GM19023 (cell line): ENCODE measurements at regions not wholly inside any gene's neighbourhood (a gene's known extent, or its start where the extent isn't known, plus 50 kb on each side); places are given as distances from the start of the nearest gene placed in this dataset.

Source experiments
- ATAC-seq: cut with Tn5 transposase; IDR thresholded peaks from one replicate; pipeline ENCODE4 v1.9.1; 2021; ENCODE audit warnings: mild to moderate bottlenecking, moderate library complexity; ENCODE audit not compliant: unreplicated experiment

DNA sequence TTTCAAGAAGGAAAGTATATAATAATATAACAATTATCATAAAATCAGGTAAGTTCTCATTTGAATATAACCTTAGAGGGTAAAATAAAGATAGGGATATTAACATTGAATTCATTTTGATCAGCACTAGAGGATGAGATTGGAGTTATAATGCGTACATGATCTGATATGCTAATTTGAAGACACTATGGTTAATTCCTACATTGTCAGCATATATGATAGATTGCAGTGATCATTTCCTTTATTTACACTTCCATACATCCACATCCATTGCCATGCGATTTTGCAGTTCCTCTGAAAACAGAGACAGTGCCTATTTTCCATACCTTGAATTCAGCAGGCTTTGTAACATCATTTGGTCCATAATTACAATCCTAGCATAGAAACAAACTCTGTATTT is 519.2 kb downstream of the CCDC85A start:
- ATAC-seq: no peak

DNA sequence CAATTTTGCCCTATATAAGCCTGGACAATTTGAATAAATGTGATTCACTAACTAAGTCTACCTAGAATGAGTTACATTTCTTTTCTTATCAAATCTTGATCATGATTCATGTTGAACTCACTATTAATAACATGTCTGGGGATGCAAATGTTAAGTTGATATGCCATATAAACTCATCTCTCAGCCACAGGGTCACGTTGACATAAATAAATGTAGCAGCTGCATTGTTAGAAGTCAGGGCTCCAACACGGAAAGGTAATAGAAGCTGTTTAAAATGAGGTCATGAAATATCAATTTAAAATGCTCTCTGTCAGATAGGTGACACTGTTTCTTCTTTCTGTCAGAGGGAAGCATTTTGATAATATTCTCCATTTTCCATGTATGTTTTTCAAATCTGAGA is 521.9 kb downstream of the CCDC85A start:
- ATAC-seq: no peak

DNA sequence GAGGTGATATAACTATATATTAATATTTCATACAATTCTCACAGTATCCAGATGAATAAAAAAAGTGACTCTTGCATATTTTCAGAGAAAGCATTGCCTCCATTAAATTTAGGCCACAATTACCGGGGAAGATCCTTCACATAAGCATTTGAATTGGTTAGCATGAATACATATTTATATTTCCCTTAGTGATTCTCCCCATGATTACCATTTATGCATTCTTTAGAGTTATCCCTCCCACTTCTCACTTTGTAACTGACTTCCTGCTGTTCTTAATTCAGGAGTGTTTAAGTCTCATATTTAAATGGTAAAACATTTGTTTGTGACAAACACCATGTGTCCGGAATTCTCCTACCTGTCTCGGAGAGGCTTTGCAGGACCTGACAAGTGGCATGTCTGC is 523.4 kb downstream of the CCDC85A start:
- no peak for ATAC-seq

DNA sequence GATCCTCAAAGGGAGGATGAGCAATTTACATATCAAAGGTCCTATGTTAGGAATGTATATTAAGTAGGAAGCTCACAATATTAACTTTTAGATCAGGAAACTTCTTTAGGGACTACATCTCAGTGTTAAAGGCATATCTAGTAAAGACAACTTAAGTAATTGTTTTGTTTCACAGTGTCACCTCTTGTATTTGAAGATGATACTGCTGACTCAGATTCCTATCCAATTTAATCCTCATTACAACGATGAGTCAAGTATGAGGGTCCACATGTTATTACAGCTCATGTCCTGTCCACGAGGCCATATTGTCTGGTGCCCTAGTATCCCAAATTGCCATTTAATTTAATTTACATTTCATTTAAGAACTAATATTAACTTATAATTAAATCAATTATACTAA is 523.9 kb downstream of the CCDC85A start:
- ATAC-seq: no peak

DNA sequence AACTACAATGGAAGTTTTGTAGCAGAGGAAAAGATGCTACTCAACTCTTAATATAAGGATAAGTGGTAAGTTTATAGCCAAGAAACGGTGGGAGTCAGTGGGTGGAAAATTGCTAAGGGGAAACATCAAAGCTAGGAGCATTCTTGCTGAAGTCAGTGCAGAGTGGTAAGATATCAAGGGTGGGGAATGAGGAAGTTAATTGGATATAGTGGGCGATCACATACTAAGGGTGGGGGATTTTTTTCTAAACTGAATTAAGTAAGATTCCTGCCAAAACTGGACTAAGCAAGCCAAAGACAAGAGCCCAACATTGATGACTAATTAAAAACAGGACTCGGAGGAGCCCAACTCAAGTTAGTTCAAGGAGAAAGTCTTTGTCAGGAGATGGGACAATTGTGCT is 525.4 kb downstream of the CCDC85A start:
- no peak for ATAC-seq

DNA sequence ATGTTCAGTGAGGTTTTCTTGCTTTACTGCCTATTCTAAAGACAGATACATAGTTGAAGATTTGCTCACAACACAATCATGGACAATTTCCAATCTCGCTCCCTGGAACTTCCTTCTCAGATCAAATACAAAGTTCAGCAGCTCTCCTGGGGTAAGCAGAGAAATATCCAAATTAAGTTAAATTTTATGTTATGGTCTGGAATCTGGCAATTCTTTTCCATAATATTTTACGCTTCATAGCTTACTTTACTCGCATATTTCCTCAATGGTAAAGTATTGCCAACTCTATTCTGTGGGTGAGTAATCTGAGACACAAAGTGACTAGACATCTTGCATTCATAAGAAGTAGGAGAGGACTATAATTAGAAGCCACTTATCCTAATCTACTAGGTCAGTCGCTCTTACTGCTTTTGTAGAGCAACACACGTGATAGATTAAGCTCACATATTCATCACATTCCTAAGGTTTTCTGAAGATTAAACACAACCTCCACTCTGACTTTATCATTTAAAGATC is 529.4 kb downstream of the CCDC85A start:
- ATAC-seq: no peak

DNA sequence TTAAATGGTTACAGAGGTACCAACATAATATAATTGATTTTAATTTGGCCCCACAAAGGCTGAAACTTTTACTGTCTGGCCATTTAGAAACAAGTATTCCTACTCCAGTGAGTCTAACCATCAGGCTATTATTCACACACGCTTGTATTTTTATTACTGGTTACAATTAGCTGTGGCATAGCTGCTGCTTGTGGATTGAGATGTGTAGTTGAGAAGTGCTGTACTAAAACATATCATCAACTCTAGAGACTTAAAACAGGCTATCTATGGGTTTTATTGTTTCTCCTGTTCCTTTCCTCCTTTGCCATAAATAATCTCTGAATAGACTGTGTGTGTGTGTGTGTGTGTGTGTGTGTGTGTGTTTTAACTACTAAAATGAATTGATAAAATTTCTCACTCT is 530.2 kb downstream of the CCDC85A start:
- ATAC-seq: no peak

DNA sequence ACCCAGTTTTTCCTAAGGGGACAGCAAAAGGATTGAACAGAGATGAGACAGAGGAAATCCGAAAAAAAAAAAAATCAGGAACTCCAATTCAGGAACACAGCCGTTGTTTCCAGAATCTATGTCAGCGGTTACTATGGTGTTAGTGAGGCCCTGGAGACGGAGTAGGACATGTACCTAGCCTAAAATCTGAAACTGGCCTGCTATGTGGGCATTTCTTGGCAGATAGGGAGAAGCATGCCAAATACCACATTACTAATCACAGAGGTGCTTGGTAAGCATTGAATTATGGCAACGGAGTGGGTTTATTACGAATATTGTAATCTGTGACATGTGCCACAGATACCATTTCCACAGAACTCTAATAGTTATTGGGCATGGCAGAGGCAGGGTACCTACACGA is 530.6 kb downstream of the CCDC85A start:
- no peak for ATAC-seq

DNA sequence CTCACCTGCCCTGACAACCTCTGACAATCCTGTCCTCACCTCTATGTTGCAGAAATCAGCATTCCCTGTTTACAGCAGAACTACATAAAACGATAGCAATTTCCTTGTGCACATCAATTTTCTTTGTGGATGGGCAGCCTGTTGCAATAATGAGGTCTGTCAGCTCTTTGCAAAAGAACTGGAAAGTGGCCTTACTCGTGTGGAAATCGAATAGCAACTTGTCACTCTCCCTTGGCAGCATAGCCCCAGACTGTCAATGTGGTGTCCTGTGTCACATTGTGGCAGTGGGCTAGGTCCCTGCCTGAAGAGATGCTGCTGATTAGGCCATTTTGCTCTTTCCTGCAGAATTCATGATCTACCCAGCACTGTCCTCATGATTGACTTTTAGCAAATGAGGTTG is 531.9 kb downstream of the CCDC85A start:
- ATAC-seq: no peak

DNA sequence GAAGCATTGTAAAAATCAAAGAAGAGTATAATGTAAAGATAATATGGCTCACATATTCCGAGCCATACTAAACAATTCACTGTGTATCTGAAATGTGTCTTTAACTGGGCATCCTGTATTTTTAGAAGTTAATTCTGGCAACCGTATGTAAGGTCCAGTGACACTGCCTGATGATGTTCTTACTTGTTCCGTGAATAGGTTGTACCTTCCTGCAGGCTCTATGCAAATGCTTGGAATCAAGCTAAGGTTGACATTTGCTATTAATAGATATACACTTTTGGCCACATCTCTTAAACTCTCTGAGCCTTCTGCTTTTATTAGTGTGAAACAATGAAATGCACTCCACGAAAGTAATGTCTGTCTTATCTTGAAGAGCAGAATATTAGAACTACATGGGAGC is 534.6 kb downstream of the CCDC85A start:
- ATAC-seq: no peak

DNA sequence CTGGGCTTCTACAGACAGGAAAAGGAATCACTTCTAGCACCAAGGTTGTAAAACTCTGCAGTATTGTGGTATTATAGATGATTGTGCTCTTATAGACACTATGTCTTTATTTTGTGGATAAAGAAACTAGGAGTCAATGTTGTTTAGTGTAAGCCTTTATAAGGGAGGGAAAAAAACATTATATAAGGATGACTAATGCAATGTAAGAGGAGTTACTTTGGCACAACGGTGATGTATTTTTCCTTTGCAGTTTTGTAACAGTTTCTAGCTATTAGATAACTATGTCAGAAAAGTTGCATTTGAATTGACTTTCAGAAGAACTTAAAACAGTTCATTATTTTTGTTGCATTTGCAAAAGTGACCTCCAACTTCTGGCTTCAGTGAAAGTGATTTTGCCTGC is 545.4 kb downstream of the CCDC85A start:
- ATAC-seq: no peak

DNA sequence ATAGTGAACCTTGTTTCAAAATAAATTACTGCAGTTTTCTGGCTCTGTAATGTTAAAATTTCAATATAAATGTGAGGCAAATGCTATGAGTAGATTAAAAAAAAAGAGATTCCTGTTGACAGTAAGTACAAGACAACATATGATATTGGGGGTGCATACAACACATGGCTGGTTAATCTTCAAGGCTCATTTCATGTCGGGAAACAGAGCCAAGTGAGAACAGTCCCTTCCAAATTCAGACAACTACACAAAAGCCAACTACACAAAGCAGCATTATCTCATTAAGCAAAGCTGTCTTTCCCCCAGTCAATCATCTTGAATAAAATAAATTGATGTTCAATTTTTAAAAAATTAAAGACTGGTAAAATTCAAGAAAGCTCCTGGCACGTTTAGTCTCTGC is 549.2 kb downstream of the CCDC85A start:
- ATAC-seq: no peak

DNA sequence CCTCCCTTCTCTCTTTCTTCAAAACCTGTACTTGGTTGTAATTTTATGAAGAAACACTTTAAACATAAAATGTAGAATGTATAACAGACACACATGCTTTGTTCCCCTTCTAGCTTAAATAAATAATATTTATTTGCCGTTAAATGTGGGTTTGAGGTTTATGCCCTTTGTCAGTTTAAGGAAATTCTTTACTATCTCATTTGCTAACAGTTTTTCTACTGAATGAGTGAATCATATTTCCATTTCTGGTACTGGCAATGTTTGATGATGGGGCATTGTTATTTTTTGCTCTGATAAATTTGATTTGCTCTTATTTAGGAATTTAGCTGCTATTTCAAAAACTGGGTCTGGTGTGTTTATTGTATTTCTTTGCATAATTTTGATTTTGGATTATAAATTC is 555.6 kb downstream of the CCDC85A start:
- no peak for ATAC-seq

DNA sequence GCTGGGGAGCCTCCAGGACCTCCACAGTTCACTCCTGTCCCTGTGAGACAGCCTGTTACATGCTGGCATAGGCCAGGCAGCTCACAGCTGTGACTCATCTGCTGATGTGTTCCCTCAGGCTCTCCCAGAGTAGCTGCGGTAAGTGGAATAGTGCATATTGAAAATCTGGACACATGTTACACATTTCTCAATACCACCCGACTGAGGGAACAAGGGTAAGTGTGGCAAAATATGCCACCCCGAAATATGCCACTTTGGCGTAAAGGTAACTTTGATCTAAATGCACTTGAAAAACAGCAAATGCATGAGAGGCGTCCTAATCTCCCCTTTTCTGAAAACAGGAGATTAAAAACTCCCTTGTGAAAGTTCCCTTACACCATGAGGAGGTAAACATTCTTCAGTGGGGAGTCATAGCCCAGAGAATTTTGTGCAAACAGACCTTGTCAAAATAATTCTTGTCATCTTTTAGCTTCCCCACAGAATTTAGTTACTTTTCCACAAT is 557.9 kb downstream of the CCDC85A start:
- no peak for ATAC-seq

DNA sequence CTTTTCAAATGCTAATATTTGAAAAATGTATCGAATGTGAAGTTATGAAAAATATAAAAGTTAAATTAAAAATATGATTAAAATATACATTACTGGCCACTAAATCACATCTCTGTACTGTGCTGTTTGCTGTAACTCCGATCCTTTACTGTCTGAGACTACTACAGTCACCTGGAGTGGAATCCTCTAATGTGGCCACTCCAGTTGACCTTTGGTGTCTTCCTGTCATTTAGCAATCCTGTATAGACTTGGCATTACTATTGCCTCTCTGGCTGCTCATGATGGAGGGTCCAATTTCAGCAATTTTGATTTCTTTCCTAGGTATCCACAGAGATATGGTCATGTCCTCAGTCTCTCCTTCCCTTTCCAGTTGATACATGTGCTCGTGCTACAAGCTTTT is 560.0 kb downstream of the CCDC85A start:
- ATAC-seq: no peak

DNA sequence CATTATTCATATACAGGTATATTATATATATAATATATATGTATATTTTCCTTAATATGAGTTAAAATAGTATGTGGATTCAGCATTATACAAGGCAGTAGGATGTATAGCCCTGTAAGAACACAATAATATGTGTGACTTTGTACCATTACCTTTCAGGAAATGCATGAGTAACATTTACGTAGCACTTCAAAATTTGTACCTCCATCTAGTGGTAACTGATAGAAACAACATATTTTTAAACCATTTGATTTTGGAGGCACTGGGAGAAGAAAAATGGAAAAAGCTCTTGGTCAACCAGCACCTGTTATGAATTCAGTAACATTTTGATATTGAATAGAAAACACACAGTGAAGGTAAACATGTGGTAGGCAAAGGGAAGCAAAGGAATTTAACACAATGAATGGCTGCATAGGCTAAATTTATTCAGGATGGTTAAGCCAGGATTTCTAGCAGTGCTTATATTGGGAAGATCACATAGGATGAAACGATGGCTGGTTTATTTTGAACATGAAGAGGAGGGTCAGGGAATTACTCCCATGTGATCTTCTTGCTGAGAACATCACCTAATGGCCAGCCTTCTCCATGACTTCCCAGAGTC is 565.5 kb downstream of the CCDC85A start:
- no peak for ATAC-seq

DNA sequence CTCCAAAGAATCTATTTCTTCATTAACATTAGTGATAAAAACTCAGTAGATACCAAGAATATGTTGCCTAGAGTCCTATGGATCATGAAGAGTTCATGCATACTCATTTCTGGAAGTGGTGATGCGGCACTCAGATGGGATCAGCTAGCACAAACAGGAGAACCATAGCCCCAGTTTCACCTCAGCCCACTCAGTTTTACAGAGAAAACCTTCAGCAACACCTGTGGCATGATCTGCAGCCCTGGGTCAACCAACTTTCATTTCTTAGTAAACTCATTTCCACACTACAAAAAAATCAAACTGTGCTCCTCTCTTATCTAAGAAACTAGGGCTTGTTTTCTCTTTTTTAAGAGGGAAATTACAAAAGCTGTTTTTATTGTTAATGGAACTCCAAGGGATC is 569.4 kb downstream of the CCDC85A start:
- no peak for ATAC-seq

DNA sequence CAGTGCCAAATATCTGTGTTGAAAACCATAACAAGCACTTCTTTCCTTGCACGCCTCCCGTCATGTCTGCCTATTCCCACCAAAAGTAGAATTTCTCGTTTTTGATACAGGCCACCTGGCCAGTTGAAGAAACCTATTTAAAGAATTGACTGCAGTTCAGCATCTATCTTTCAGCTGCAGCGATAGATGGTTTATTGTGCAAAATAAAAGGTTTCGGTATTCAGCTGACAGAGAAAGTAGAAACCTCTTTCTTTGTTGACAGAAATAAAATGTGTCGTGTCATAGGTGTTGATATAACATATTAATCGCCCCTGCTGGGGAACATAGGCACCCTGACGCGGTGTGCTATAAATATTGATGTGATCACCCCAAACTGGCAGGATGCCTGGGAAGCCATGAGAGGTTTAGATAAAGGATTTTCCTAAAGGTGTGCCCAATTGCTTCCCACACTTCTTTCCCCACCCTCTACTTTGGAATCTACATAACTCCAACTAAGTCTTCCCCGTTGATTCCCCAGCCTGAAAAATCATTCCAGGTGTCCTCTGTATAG is 570.4 kb downstream of the CCDC85A start:
- ATAC-seq: no peak

DNA sequence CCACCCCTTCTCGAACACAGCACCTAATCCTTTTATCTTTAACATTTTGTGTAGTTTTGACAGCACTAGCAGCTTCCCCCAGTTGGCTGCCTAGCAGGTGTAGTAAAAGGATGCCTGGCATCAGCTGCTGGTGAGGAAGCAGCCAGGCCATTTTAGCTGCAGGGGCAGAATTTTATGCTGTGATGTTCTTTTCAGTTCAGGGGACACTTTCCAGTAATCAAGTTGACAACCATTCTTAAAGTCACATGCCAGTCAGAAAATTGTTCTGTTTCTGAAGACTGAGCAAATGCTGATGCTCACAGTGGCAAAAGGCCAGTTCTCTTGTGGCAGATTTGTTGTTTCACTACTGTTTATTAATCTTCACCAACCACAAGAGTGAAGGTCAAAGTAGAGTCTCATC is 570.8 kb downstream of the CCDC85A start:
- no peak for ATAC-seq

DNA sequence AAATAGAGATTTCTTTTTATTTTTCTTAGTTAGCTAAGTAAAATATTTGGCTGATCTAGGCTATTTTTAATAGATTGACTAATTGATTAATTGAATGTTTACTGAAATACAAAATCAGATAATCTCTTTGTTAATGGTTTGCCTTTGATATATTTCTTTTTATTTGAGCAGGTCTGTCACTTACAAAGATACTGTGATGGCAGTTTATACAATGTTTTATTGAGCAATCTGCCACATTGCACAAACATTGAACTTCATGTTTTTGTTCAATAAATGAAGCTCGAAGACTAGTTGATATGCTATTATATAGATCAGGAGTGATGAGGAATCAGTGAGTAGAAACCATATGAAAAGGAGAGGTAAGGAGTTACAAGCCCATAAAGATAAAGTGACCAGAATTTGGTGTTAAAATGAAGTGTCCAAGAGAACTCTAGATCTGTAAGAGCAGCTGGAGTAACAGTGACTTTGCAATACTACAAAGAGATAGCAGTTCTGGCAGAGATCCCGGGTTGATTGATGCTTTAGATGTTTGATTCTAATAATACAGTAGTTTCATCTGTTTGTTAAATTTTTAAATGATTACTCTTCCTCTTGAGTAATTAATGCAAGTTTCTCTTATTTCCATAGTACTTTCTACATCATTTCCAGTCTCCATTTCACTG is 574.2 kb downstream of the CCDC85A start:
- ATAC-seq: no peak

DNA sequence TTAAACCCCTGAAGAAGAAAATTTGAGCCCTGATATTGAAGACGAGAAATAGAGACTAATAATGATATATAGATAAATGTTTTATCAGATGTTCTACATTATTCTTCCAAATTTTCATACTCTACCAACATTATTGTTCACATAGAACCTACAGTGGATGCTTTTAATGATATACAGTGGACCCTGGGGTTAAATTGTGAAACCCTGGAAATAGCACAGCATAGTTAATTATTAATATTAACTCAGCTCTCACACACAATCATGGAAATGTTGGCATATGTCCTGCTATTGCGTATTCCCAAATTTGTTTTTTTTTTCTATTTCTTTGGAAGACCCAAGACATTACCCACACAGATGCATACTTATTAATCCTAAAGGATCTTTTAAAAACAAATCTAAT is 579.9 kb downstream of the CCDC85A start:
- ATAC-seq: no peak

DNA sequence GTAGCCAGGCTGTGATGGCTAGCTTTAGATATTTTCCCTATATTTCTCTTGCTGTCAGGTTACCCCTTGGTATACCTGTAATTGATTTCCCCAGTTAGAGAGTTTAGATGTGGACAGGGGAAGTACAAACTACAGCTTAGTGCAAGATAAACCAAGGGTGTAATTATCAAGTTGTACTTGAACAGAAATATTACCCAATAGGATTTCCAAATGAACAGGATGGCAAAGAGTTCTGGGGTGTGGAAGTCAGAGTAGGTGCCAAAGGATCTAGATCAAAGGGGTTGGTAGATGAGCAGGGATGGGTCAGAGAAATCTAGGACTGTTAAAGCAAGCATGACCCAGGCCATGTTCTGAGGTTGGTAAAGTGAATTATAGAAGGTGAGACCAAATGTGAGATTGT is 585.2 kb downstream of the CCDC85A start:
- no peak for ATAC-seq
